ENCODE measurements at regions not wholly inside any gene's neighbourhood (a gene's known extent, or its start where the extent isn't known, plus 50 kb on each side); places are given as distances from the start of the nearest gene placed in this dataset.

- intact Hi-C loops (cut with DNase I), result no loop called here
- no peak for DNase-seq (ENCODE audit: low spot score)
These were observed 335.6 kb upstream of the BTBD3 start for GRCh38 chr20:11582060-11582459.

GRCh38 chr20:11585752-11586352 lies 331.8 kb upstream of the BTBD3 start:
- intact Hi-C loops (cut with DNase I), result no loop called here
- DNase-seq (ENCODE audit: low spot score), result no peak

DNA sequence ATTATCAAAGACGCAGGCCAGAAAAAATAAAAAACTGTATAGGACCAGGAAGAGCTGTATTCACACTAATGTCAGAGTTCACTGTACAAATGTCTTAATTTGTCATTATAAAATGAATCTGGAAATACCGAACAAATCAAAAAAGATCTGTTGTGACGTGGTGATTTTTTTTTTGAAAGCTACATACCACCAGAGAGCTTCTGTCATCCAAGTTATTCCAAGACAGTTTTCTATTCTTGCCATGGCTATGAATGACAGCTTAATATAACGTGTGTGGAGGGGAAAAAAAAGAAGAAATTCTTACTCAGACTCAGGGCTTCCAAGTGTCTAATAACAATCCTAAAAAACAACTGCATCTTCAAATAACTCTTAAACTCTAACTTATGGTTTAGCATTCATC lies 328.8 kb upstream of the BTBD3 start:
- intact Hi-C loops (cut with DNase I), result no loop called here

GRCh38 chr20:11591965-11592364 lies 325.7 kb upstream of the BTBD3 start:
- intact Hi-C loops (cut with DNase I), result no loop called here
- no peak for DNase-seq (ENCODE audit: low spot score)

More for the DNA sequence above, 328.8 kb upstream of the BTBD3 start:
- DNase-seq (ENCODE audit: low spot score), result no peak

- no peak for DNase-seq (ENCODE audit: low spot score)
- intact Hi-C loops (cut with DNase I), result no loop called here
These were observed 313.4 kb upstream of the BTBD3 start for GRCh38 chr20:11604339-11604738.

DNA sequence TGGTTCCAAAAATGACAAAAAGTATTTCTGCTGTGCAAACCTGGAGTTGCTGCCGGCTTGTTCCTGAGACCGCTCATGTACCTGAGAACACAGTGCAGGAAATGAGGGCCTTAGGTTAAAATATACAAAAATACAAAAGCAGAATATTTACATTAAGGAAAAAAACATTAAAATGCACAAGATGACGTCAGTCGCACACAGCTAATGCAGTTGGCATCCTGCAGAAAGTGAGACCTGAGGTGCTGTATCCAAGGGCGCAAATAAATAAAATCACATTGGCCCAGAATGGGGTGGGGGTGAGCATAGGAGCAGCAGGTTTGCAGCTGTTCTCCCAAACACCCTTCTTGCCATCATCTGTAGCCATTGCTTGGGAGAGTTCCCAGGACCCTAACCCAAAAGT lies 310.6 kb upstream of the BTBD3 start:
- DNase-seq (ENCODE audit: low spot score), result no peak
- intact Hi-C loops (cut with DNase I), result no loop called here

DNA sequence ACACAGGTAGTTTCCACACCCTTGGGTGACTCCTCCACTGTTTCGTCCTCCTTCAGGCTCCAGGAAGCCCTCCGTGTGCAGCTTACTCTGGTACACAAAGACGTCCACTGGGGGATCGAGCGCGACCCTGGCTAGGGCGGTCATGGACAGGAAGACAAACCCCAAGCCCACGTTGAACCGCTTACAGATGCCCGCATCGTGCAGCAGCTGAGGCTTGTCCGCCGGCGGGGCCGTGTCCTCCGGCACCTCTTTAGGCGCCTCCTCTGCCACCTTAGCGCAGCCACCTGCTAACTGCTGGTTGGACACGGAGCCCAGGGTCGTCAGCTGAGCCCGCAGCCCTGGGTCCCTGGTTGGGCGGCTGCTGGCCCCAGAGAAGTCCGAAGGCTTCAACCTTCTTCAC lies 309.0 kb upstream of the BTBD3 start:
- no peak for DNase-seq (ENCODE audit: low spot score)
- intact Hi-C loops (cut with DNase I), result no loop called here

DNA sequence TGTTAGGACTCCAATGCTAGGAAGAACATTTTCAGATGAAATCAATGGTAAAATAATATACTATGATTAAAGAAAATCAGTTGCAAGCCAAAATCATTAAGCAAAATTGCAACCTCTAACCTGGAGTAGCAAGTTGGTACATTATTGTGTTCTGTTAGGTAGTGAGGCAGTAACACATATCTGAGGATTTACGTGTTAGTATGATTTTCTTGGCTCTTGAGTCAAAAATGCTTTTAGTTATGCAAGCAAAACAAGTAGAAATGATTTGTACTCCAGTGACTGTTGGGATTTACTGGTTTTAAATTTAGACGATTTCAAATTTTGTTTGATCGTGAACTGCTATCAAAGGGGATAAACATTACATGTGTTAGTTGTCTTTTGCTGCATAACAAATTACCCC lies 293.0 kb upstream of the BTBD3 start:
- intact Hi-C loops (cut with DNase I), result no loop called here

DNA sequence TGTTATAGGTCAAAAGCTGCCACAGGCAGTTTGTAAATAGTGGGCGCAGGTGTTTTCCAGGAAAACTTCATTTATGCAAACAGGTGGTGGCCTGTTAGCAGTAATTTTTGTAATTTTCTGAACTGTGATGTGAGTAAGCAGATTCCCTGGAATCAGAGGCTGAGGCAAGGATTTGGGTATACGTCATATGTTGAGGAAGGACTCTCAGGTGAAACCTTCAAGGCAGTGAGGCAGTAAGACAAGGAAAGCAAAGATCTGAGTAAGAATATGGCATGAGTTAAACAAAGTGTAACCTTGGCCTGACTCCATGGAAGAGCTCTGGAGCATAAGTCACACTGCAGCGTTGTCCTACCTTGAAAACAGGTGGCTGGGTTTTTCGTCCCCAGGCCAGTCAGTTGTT lies 291.1 kb upstream of the BTBD3 start:
- intact Hi-C loops (cut with DNase I), result no loop called here
- DNase-seq (ENCODE audit: low spot score), result no peak

More for the DNA sequence above, 293.0 kb upstream of the BTBD3 start:
- no peak for DNase-seq (ENCODE audit: low spot score)

DNA sequence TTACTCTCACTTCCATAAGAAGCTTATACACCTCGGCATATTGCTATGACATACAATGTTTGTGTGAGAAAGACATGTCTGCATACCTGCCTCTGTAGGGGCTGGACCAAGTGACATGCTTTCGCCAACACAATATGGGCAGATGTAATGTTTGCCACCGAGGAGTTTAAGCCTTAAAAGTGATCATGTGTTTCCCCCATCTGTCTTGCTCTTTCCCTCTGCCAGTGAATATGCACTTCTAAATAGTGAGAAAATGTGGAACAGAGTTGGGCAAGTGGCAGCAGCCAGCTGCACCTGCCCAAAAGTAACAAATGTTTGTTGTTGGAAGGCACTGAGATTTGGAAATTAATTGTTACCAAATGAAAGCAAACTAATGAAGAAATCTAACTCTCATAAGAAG lies 274.8 kb upstream of the BTBD3 start:
- intact Hi-C loops (cut with DNase I), result no loop called here
- DNase-seq (ENCODE audit: low spot score), result no peak

DNA sequence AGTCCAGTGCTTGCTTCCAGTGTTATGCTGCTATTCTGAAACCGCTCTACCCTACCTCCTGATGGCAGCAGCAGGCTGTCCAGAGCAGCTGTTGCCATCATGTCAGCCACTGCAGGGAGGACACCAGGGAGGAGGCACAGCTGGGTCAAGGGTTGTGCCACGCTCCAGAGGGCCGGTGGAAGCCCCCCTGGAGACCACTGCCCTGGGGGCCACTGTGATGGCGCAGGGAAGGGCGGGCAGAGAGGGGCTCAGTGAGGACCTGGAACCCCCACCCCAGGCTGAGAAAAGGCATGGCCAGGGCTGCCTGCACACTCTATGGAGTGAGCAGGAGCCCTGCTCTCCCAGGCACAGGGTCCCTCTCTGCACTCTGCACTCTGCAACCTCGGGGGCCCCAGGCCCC lies 271.3 kb upstream of the BTBD3 start:
- intact Hi-C loops (cut with DNase I), result no loop called here
- no peak for DNase-seq (ENCODE audit: low spot score)

DNA sequence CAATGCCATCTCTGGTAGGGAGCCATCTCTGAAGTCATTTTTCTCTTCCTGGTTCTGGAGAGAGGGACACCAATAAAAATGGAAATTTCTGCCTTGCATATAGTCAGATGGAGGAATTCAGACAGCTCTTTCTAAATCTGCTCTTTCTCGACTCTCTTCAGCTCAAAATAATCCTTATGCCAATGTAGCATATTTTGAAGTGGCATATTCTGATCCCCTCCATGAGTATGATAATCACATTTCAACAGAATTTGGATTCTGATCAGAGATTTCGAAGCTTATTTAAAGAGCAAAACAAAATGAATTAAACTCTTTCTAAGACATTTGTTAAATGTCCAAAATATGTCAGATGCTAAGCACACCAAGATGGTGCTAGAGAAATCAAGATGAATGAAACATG lies 267.1 kb upstream of the BTBD3 start:
- intact Hi-C loops (cut with DNase I), result no loop called here

DNA sequence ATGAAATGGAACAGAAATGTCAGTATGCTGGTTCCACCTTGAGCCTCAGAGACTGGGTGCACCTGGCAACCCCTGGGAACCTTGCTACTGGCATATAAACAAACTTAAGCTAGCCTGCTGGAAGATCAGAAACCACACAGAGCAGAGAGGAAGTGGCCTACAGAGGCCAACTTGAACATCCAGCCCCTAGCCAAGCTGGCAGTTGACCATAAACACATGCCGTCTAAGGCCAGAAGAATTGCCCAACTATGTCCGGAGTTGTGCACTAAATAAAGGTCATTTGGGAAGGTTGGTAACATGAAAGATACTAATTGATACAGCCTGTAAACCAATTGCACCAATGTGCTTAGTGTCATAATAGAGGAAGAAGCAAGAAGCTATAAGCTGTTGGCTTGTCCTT lies 266.6 kb upstream of the BTBD3 start:
- intact Hi-C loops (cut with DNase I), result no loop called here
- DNase-seq (ENCODE audit: low spot score), result no peak

More for the DNA sequence above, 267.1 kb upstream of the BTBD3 start:
- DNase-seq (ENCODE audit: low spot score), result no peak

DNA sequence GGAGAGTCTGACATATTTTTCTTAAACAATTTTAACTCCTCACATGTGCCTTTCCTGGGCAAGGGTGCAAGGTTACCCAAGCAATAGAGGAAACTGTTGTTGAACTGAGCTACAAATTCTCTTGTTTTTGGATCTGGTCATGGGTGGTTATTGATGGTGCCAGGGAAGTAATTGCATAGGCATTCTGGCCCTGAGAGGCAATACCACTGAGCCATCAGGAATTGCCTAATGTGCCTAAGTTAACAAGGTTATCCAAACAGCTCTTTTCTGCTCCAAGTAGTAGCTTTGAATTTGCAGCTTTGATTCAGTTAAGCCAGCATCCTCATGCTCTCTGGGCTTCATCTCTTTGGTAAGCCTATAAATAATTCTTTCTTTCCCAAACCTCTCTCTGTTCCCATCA lies 266.0 kb upstream of the BTBD3 start:
- no peak for DNase-seq (ENCODE audit: low spot score)
- intact Hi-C loops (cut with DNase I), result no loop called here

GRCh38 chr20:11652128-11652527 lies 265.6 kb upstream of the BTBD3 start:
- no peak for DNase-seq (ENCODE audit: low spot score)
- intact Hi-C loops (cut with DNase I), result no loop called here

DNA sequence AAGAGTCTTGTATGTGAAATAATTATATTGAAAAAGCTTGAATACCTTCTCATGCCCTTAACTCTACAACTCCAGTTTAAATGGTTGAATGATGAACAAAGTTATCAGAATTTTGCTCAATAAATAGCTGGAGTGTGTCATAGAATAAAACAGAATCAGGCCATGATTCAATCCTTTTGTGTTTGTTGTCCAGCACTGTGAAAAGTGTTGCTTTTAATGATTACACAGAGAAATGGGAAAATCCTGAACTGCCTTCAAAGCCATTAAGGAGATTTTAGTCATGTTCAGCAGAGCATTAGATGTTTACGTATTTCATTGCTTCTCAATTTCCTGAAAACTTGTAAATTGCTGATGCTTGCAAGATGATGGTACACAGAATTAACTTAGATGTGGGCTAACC lies 262.9 kb upstream of the BTBD3 start:
- intact Hi-C loops (cut with DNase I), result no loop called here
- DNase-seq (ENCODE audit: low spot score), result no peak

- DNase-seq (ENCODE audit: low spot score), result no peak
- intact Hi-C loops (cut with DNase I), result no loop called here
These were observed 257.0 kb upstream of the BTBD3 start for GRCh38 chr20:11660673-11661072.

DNA sequence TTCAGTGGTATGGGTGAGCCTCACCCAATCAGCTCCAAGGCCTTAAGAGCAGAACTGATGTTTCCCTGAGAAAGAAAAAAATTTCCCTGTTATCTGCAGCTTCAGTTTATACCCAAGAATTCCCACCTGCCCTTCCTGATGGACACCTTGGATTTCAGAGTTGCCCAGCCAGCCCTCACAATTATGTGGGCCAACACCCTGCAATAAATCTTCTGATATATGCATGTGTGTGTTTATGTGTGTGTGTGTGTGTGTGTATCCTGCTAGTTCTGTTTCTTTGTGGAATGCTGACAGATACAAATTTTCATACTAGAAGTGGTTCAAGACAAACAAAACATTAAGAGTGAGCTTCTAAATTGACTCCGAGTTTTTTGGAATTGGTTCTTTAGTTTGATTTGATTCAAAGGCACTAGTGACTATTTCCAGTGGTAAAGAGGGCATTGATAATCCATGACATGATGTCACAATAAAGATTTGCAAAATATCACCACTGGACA lies 246.6 kb upstream of the BTBD3 start:
- DNase-seq (ENCODE audit: low spot score), result no peak
- intact Hi-C loops (cut with DNase I), result loop anchor here (10.0 kb wide), 1 partner anchor 224 kb away; no protein-coding TSS in a partner anchor

DNA sequence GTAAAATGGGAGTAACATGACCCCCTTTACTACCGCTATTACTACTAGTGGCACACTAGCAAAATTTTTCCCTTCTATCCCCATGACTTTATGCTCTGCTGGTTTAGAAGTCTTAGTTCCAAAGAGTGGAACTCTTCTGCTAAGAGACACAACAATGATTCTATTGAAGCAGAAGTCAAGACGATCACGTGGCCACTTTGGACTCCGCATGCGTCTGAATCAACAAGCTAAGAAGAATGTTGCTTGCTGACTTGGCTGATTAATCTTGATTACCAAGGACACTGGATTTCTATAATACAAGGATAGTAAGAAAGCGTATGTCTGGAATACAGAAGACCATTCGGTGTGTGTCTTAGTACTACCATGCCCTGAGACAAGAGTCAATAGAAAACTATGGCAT lies 244.7 kb upstream of the BTBD3 start:
- DNase-seq (ENCODE audit: low spot score), result no peak
- intact Hi-C loops (cut with DNase I), result loop anchor here (10.0 kb wide), 1 partner anchor 222 kb away; no protein-coding TSS in a partner anchor

GRCh38 chr20:11675920-11676629 lies 241.6 kb upstream of the BTBD3 start:
- intact Hi-C loops (cut with DNase I), result loop anchor here (5.0 to 10.0 kb wide), 2 partner anchors 219 to 1431 kb away; no protein-coding TSS in a partner anchor
- no peak for DNase-seq (ENCODE audit: low spot score)

GRCh38 chr20:11676630-11677287 lies 240.9 kb upstream of the BTBD3 start:
- DNase-seq (ENCODE audit: low spot score), result no peak
- intact Hi-C loops (cut with DNase I), result loop anchor here (5.0 to 10.0 kb wide), 2 partner anchors 218 to 1431 kb away; no protein-coding TSS in a partner anchor

All from cardiac septum (tissue), 1 donor.